K562 (cell line): ENCODE measurements at regions not wholly inside any gene's neighbourhood (a gene's known extent, or its start where the extent isn't known, plus 50 kb on each side); places are given as distances from the start of the nearest gene placed in this dataset.

ENCODE experiments used
- CAMTA2 ChIP-seq: fragments of 250-450 bp; sonication (Bioruptor Pico); conservative IDR thresholded peaks from 2 replicates; pipeline ENCODE4 v1.5.1; 2022
- NCOA2 ChIP-seq, 2 experiments: fragments of 450-650 bp; IDR thresholded peaks; 2 replicates each; pipeline ENCODE4 v1.6.1; 2018; ENCODE audit warnings: mild to moderate bottlenecking in 2 of 2, moderate library complexity in 1 of 2; ENCODE audit not compliant: partially characterized antibody in 2 of 2
- TF ChIP-seq, protein P1 (sequence below): fragments of 250-450 bp; sonication (Bioruptor Pico); IDR thresholded peaks from 2 replicates; pipeline ENCODE4 v1.5.0; 2020; ENCODE audit warnings: mild to moderate bottlenecking
- TF ChIP-seq, protein P2 (sequence below), 3 experiments: IDR thresholded peaks in 2 of 3; conservative IDR thresholded peaks in 1 of 3; 2 replicates each; pipeline ENCODE4 v1.5.1; 2011 to 2012; ENCODE audit warnings: low read length in 3 of 3, mild to moderate bottlenecking in 3 of 3, control low read depth in 2 of 3, improper control_type of control experiment in 1 of 3, inconsistent platforms in 1 of 3, low read depth in 1 of 3, mixed read lengths in 1 of 3, moderate library complexity in 1 of 3; ENCODE audit not compliant: insufficient read depth in 2 of 3

DNA sequence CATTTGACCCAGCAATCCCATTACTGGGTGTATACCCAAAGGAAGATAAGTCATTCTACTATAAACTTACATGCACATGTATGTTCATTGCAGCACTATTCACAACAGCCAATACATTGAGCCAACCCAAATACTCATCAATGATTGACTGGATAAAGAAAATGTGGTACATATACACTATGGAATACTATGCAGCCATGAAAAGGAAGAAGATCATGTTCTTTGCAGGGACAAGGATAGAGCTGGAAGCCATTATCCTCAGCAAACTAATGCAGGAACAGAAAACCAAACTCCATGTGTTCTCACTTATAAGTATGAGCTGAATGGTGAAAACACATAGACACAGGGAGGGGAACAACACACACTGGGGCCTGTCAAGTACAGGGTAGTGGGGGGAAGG is 226.7 kb upstream of the HNMT start:
- TF ChIP-seq, protein P1, sequence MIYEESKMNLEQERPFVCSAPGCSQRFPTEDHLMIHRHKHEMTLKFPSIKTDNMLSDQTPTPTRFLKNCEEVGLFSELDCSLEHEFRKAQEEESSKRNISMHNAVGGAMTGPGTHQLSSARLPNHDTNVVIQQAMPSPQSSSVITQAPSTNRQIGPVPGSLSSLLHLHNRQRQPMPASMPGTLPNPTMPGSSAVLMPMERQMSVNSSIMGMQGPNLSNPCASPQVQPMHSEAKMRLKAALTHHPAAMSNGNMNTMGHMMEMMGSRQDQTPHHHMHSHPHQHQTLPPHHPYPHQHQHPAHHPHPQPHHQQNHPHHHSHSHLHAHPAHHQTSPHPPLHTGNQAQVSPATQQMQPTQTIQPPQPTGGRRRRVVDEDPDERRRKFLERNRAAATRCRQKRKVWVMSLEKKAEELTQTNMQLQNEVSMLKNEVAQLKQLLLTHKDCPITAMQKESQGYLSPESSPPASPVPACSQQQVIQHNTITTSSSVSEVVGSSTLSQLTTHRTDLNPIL (CRISPR knock-in tag), result no peak
- TF ChIP-seq NCOA2 (IDR thresholded peaks at IDR 0.05; ENCODE audit: partially characterized antibody in 2 of 2) (no peak), CAMTA2 (no peak)
- TF ChIP-seq, protein P2, sequence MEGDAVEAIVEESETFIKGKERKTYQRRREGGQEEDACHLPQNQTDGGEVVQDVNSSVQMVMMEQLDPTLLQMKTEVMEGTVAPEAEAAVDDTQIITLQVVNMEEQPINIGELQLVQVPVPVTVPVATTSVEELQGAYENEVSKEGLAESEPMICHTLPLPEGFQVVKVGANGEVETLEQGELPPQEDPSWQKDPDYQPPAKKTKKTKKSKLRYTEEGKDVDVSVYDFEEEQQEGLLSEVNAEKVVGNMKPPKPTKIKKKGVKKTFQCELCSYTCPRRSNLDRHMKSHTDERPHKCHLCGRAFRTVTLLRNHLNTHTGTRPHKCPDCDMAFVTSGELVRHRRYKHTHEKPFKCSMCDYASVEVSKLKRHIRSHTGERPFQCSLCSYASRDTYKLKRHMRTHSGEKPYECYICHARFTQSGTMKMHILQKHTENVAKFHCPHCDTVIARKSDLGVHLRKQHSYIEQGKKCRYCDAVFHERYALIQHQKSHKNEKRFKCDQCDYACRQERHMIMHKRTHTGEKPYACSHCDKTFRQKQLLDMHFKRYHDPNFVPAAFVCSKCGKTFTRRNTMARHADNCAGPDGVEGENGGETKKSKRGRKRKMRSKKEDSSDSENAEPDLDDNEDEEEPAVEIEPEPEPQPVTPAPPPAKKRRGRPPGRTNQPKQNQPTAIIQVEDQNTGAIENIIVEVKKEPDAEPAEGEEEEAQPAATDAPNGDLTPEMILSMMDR (IDR thresholded peaks at IDR 0.05 in 2 of 3, conservative IDR thresholded peaks at IDR 0.05 in 1 of 3; ENCODE audit: insufficient read depth in 2 of 3, low read depth in 1 of 3, low read length in 3 of 3), result no peak
